GM13976 (cell line): ENCODE measurements at regions not wholly inside any gene's neighbourhood (a gene's known extent, or its start where the extent isn't known, plus 50 kb on each side); places are given as distances from the start of the nearest gene placed in this dataset.
"Not testable (repeated sequence)": the region's sequence is repeated elsewhere in the genome, so short reads cannot be mapped to it uniquely, and the experiment has no call there.

Experiments
- DNase-seq: peaks from one replicate; pipeline ENCODE4 v3.0.0; 2012; ENCODE audit warnings: low spot score
- CTCF ChIP-seq: IDR thresholded peaks from 2 replicates; pipeline ENCODE4 v1.5.1; 2012; ENCODE audit warnings: borderline replicate concordance, mild to moderate bottlenecking; ENCODE audit not compliant: insufficient read depth; ENCODE audit errors: extremely low read depth, missing control alignments, control extremely low read depth
- in situ Hi-C: fragments of 300-500 bp; cut with MboI; formaldehyde crosslinking; loops from one replicate; pipeline ENCODE4 v1.12.0; 2022; ENCODE audit warnings: low sequenced_read_pairs, mixed read lengths, inconsistent platforms; ENCODE audit not compliant: unreplicated experiment

- in situ Hi-C loops = no loop called here
- no peak for TF ChIP-seq CTCF
- no peak for DNase-seq
Measured at GRCh38 chr4:180336494-180337090, 1906.6 kb upstream of the TENM3 start.

GRCh38 chr4:180341926-180342325 is 1901.3 kb upstream of the TENM3 start:
- DNase-seq = no peak
- in situ Hi-C loops = no loop called here
- TF ChIP-seq CTCF = no peak

- in situ Hi-C loops = no loop called here
Measured at GRCh38 chr4:180350901-180351300, 1892.3 kb upstream of the TENM3 start.

GRCh38 chr4:180356766-180357165 is 1886.4 kb upstream of the TENM3 start:
- in situ Hi-C loops = no loop called here
- TF ChIP-seq CTCF = no peak
- no peak for DNase-seq

More at GRCh38 chr4:180350901-180351300, 1892.3 kb upstream of the TENM3 start:
- no peak for TF ChIP-seq CTCF
- no peak for DNase-seq

- in situ Hi-C loops, DNase-seq: not testable (repeated sequence)
Measured at GRCh38 chr4:180360113-180360512, 1883.1 kb upstream of the TENM3 start.

- TF ChIP-seq CTCF = no peak
- no peak for DNase-seq
- in situ Hi-C loops = no loop called here
Measured at GRCh38 chr4:180363815-180364214, 1879.4 kb upstream of the TENM3 start.

GRCh38 chr4:180372691-180373090 is 1870.5 kb upstream of the TENM3 start:
- in situ Hi-C loops = no loop called here
- no peak for TF ChIP-seq CTCF
- DNase-seq = no peak
